ENCODE measurements at regions not wholly inside any gene's neighbourhood (a gene's known extent, or its start where the extent isn't known, plus 50 kb on each side); places are given as distances from the start of the nearest gene placed in this dataset.
A peak's percentile ranks its signal among the peaks of the same experiment; 100 is the strongest.
"Not testable (repeated sequence)": the region's sequence is repeated elsewhere in the genome, so short reads cannot be mapped to it uniquely, and the experiment has no call there.

- no peak overlapping the region for H3K4me3 ChIP-seq
- DNase-seq (no peak), ATAC-seq (no peak)
- peaks cover 16% of the 10 kb centered on the region for H3K9me3 ChIP-seq
- no peaks in the 10 kb centered on the region for H3K36me3 ChIP-seq (ENCODE audit: low read depth)
- intact Hi-C loops (cut with DNase I, micrococcal nuclease) = no loop called here
- TF ChIP-seq, protein P1, sequence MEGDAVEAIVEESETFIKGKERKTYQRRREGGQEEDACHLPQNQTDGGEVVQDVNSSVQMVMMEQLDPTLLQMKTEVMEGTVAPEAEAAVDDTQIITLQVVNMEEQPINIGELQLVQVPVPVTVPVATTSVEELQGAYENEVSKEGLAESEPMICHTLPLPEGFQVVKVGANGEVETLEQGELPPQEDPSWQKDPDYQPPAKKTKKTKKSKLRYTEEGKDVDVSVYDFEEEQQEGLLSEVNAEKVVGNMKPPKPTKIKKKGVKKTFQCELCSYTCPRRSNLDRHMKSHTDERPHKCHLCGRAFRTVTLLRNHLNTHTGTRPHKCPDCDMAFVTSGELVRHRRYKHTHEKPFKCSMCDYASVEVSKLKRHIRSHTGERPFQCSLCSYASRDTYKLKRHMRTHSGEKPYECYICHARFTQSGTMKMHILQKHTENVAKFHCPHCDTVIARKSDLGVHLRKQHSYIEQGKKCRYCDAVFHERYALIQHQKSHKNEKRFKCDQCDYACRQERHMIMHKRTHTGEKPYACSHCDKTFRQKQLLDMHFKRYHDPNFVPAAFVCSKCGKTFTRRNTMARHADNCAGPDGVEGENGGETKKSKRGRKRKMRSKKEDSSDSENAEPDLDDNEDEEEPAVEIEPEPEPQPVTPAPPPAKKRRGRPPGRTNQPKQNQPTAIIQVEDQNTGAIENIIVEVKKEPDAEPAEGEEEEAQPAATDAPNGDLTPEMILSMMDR (IDR thresholded peaks at IDR 0.05) = no peak
- H3K4me1 ChIP-seq (ENCODE audit: low read depth) = no peaks in the 10 kb centered on the region
These were observed 87.1 kb downstream of the SAMD9 start for GRCh38 chr7:93030605-93031225.

- H3K4me3 ChIP-seq = no peak overlapping the region
- H3K9me3 ChIP-seq = peaks cover 16% of the 10 kb centered on the region
- DNase-seq (peak in 1 of 3 donors; percentile 42), ATAC-seq (peak; percentile 61)
- no peaks in the 10 kb centered on the region for H3K36me3 ChIP-seq (ENCODE audit: low read depth)
- H3K4me1 ChIP-seq (ENCODE audit: low read depth) = no peaks in the 10 kb centered on the region
- intact Hi-C loops (cut with DNase I, micrococcal nuclease) = no loop called here
- TF ChIP-seq, protein P1 (IDR thresholded peaks at IDR 0.05) = no peak
These were observed 88.7 kb downstream of the SAMD9 start for GRCh38 chr7:93029056-93029455.

- H3K36me3 ChIP-seq (ENCODE audit: low read depth) = no peaks in the 10 kb centered on the region
These were observed 89.2 kb downstream of the SAMD9 start for GRCh38 chr7:93028610-93029009.

GRCh38 chr7:93027044-93027443 is 90.7 kb downstream of the SAMD9 start:
- Histone ChIP-seq H3K4me1 (ENCODE audit: low read depth) (no peaks in the 10 kb centered on the region), H3K9me3 (peaks cover 7% of the 10 kb centered on the region), H3K36me3 (ENCODE audit: low read depth) (no peaks in the 10 kb centered on the region), H3K4me3 (no peak overlapping the region)
- ATAC-seq (no peak), DNase-seq (no peak)
- TF ChIP-seq, protein P1 (IDR thresholded peaks at IDR 0.05) = no peak
- intact Hi-C loops (cut with DNase I, micrococcal nuclease) = no loop called here

More at GRCh38 chr7:93028610-93029009, 89.2 kb downstream of the SAMD9 start:
- intact Hi-C loops (cut with DNase I, micrococcal nuclease) = no loop called here
- H3K9me3 ChIP-seq = peaks cover 16% of the 10 kb centered on the region
- H3K4me3 ChIP-seq = no peak overlapping the region
- ATAC-seq (no peak), DNase-seq (no peak)
- TF ChIP-seq, protein P1 (IDR thresholded peaks at IDR 0.05) = no peak
- no peaks in the 10 kb centered on the region for H3K4me1 ChIP-seq (ENCODE audit: low read depth)

DNA sequence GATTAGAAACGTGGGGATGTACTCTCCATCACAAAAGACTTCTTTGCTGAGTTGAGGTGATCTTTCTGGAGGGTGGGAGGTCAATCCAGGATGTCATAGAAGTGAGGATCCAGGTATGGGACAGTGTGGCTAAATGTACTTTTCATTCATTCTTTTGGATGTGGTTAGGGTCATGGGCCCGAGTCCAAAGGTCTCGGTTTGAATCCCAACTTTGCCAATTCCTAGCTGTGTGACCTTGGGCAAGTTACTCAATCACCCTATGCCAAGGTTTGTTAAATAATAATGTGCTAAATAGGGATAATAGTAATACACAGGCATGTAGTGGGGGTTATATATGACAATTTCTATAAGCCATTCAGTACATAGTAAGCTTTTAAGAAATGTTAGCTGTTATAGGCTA is 91.4 kb downstream of the SAMD9 start:
- Histone ChIP-seq H3K4me3 (no peak overlapping the region), H3K36me3 (ENCODE audit: low read depth) (no peaks in the 10 kb centered on the region), H3K9me3 (peaks cover 1% of the 10 kb centered on the region), H3K4me1 (ENCODE audit: low read depth) (no peaks in the 10 kb centered on the region)
- TF ChIP-seq, protein P1 (IDR thresholded peaks at IDR 0.05) = no peak
- ATAC-seq (no peak), DNase-seq (no peak)
- intact Hi-C loops (cut with DNase I, micrococcal nuclease) = no loop called here

DNA sequence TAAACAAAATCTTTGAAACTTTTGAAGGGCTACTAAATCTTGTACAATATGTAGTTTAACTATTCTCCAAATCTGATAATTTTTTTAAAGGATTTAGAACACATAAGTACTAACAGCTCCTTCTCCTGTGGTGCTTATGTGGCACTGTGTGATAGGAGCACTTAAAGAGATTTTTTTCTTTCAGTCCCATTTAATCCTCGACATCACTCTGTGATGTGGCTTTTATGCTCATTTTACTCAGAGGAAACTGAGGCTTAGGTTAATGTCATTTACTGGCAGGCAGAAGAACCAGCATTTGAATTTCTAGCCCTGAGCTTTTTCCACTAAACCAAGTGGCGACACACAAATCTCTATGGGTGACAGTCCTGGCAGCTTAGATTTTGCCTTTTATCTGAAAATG is 92.4 kb downstream of the SAMD9 start:
- Histone ChIP-seq H3K9me3 (no peaks in the 10 kb centered on the region), H3K36me3 (ENCODE audit: low read depth) (no peaks in the 10 kb centered on the region), H3K4me3 (no peak overlapping the region), H3K4me1 (ENCODE audit: low read depth) (no peaks in the 10 kb centered on the region)
- intact Hi-C loops (cut with DNase I, micrococcal nuclease) = no loop called here
- ATAC-seq (no peak), DNase-seq (no peak)
- TF ChIP-seq, protein P1 (IDR thresholded peaks at IDR 0.05) = no peak

GRCh38 chr7:93022931-93023478 is 94.8 kb downstream of the SAMD9 start:
- H3K9me3 ChIP-seq; DNase-seq; ATAC-seq; H3K36me3 ChIP-seq (ENCODE audit: low read depth); intact Hi-C loops (cut with DNase I, micrococcal nuclease); H3K4me3 ChIP-seq; H3K4me1 ChIP-seq (ENCODE audit: low read depth): not testable (repeated sequence)

All from mucosa of descending colon (tissue), 3 donors.